ENCODE measurements at regions not wholly inside any gene's neighbourhood (a gene's known extent, or its start where the extent isn't known, plus 50 kb on each side); places are given as distances from the start of the nearest gene placed in this dataset.

GRCh38 chr5:17761326-17761725, 127.1 kb downstream of the TAF11L14 start:
- no peak for DNase-seq (ENCODE audit: low read depth in 2 of 2)

DNA sequence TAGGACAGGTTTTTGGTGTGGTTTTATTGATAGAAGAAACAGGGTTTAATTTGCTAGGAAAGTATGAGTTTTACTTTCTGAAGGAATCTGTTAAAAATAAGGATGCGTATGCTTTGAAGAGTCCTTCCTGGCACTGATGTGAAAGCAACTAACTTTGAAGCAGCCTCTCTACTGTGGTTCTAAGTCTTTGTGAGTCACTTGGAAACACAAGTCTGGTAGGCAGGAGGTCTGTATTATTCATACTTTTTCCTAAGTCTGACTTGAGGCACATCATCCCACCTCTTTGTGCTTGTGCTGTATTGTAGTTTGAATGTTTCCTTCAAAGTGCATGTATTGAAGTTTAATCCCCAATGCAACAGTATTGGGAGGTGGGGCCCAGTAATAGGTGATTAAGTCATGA, 129.0 kb downstream of the TAF11L14 start:
- DNase-seq (ENCODE audit: low read depth in 2 of 2) = no peak

GRCh38 chr5:17766031-17766430, 131.8 kb downstream of the TAF11L14 start:
- no peak for DNase-seq (ENCODE audit: low read depth in 2 of 2)

DNA sequence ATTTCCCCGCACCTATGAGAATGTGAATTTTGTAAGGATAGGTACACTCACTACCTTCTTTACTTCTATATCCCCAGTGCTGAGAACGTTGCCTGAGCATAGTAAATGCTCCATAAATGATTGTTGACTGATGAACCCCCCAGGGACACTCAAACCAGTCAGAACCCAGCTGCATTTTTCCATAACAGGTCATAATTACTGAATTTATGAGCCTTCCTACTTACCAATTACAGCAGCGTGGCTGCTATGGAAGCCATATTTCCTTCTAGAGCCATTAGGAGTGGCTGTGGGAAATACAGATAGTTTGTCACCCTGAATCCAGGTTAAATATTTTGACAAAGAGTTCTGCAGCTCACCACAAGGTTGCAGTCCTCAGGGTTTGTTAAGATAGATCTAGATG, 135.0 kb downstream of the TAF11L14 start:
- DNase-seq (ENCODE audit: low read depth in 2 of 2) = no peak

GRCh38 chr5:17772232-17772631, 138.0 kb downstream of the TAF11L14 start:
- DNase-seq (ENCODE audit: low read depth in 2 of 2) = no peak

DNA sequence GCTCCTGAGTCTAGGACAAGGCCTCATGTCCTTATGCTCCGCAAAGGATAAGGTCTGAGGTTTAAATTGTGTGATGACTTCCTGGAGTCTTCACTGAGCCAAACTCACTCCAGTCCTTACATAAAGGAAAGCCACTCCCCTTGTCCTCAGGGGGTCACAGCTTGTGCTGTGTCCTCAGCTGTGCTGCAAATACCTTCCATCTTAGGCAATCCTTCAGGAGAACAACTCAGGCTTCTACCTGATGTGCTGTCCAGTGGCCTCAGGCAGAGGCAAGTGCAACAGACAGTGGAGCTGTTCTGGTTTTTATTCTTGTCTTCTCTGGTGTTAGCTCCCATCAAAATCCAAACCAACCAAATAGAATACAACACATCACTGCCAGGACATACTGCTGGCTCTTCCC, 151.5 kb downstream of the TAF11L14 start:
- DNase-seq (ENCODE audit: low read depth in 2 of 2) = no peak

DNA sequence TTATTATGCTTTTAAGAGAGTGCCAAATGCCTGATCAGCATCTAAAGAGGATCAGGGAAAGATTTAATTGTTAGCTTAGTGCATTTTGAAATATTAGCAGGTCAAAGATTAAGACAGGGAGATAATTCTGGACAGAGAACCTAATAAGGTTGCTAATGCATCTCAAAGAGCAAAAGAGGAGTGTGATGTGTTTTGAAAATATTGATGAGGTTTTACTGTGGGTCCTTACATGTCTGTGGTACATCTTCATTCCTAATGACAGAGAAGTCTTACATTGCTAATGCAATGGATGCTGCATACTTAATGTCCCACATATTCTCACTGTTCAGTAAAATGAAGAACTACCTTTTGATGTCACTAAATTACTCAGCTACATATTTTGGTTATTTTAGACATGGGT, 154.1 kb downstream of the TAF11L14 start:
- no peak for DNase-seq (ENCODE audit: low read depth in 2 of 2)

- no peak for DNase-seq (ENCODE audit: low read depth in 2 of 2)
Observed at GRCh38 chr5:17794201-17794600, 159.9 kb downstream of the TAF11L14 start.

DNA sequence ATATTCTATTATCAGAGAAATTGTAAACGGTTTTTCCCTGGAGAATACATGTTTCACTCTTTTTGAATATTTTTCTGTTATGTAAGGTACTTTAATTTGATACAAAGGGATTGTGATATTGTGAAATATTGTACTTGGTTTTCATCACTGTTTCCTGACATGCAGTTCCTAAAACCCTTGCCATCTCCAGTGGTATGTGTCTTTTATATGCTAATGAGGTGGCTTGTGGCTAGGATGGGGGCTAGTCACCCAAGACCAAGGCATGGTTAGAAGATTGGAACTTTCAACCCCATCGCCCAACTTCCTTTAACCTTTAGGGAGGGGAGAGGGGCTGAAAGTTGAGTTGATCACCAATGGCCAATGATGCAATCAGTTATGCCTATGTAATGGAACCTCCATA, 160.6 kb downstream of the TAF11L14 start:
- no peak for DNase-seq (ENCODE audit: low read depth in 2 of 2)

GRCh38 chr5:17796142-17796541, 161.9 kb downstream of the TAF11L14 start:
- no peak for DNase-seq (ENCODE audit: low read depth in 2 of 2)

- DNase-seq (ENCODE audit: low read depth in 2 of 2) = no peak
Observed at GRCh38 chr5:17796757-17797396, 162.6 kb downstream of the TAF11L14 start.

DNA sequence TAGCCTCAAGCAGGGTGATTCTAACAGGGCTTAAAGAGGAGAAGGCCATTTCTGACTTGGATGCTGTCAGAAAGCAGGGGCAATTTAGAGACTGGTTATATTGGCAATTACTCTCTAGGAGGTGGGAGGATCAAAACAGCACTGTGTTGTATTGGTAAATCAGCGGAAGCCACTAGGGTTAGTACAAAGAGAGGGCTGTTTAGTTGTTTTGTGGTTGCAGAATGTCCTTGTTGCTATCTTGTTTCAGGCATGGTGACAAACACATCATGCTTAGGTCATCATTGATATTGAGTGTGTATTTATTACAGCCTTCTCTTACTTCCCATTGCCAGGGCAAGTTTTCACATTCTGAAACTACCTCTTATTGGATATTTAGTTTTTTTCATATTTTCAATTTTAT, 165.3 kb downstream of the TAF11L14 start:
- DNase-seq (ENCODE audit: low read depth in 2 of 2) = no peak

- no peak for DNase-seq (ENCODE audit: low read depth in 2 of 2)
Observed at GRCh38 chr5:17801595-17801994, 167.3 kb downstream of the TAF11L14 start.

GRCh38 chr5:17802256-17802655, 168.0 kb downstream of the TAF11L14 start:
- DNase-seq (ENCODE audit: low read depth in 2 of 2) = no peak

DNA sequence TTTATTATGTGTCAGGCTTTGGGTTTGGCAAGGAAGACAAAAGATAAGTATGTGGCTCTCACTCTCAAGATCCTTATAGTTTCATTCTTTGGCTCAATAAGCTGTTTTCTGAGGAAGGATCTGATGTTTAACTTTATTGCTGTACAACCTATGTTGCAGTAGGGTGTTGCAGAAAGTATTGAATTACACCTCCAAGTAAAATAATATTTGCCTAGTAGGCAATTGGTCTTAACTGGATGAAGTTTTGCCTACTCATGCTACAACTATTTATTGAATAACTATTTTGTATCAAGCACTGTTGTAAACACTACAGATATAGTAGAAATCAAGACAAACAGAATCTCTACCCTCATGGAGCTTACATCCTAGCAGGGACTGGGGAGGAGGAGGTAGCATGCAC, 169.7 kb downstream of the TAF11L14 start:
- DNase-seq (ENCODE audit: low read depth in 2 of 2) = no peak

GRCh38 chr5:17805227-17805825, 171.1 kb downstream of the TAF11L14 start:
- no peak for DNase-seq (ENCODE audit: low read depth in 2 of 2)

- no peak for DNase-seq (ENCODE audit: low read depth in 2 of 2)
Observed at GRCh38 chr5:17806818-17807468, 172.7 kb downstream of the TAF11L14 start.

- no peak for DNase-seq (ENCODE audit: low read depth in 2 of 2)
Observed at GRCh38 chr5:17808566-17808965, 174.3 kb downstream of the TAF11L14 start.

DNA sequence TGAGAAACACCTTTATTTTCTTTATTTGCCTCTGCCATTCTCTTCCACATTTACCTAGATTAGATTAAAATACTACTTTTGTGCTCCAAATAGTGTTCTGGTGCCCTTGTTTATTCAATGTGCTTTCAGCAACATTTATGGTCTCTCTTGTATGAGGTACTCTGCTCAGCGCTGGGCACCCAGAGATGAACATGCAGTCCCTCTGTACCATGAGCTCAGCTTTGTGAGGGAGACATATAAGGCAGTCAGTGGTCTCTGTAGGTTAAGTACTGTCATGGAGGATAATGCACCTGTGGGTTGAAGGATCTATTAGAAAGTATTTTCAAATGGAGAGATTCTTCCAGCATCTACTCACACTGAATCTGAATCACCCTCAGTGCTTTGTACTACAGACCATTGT, 176.5 kb downstream of the TAF11L14 start:
- no peak for DNase-seq (ENCODE audit: low read depth in 2 of 2)

DNA sequence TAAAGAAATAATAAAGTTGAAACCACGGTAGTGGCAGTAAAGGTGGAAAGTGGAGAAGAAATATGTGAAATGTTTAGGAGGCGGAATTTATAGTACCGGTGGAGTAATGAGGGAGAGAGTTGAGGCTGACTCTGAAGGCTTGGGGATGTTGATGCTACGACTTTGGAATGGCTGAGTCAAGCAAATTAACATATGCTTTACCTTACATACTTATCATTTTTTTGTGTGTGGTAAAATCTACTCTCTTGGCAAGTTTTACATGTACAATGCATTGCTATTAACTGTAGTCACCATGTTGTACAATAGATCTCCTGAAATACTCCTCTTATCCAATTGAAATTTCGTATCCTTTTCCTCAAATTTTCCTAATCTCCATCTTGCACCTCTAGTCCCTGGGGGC, 179.0 kb downstream of the TAF11L14 start:
- no peak for DNase-seq (ENCODE audit: low read depth in 2 of 2)

GRCh38 chr5:17816505-17816904, 182.2 kb downstream of the TAF11L14 start:
- DNase-seq (ENCODE audit: low read depth in 2 of 2) = no peak

DNA sequence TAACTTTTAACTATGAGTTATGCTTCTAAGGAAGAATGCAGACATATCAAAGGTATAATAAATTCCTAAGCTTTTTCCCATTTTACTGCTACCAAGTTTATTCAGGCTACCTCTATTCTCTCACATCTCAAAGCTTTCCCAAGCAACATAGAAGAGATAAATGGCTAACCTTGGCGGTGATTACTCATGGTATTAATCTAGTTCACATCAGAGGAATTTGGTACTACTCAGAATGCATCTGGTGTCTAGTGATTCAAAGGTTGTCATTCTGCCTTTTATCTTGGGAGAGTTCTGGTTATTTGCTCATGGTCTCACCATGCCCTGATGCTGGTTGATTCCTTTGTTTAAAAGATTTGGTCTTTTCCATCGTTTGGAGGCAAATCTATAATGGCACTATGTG, 182.7 kb downstream of the TAF11L14 start:
- no peak for DNase-seq (ENCODE audit: low read depth in 2 of 2)

GRCh38 chr5:17817990-17818389, 183.7 kb downstream of the TAF11L14 start:
- no peak for DNase-seq (ENCODE audit: low read depth in 2 of 2)
